Testis (tissue), 2 donors: ENCODE measurements at regions not wholly inside any gene's neighbourhood (a gene's known extent, or its start where the extent isn't known, plus 50 kb on each side); places are given as distances from the start of the nearest gene placed in this dataset.

Experiments used
- POLR2A ChIP-seq: fragments of 450-650 bp; IDR thresholded peaks from one replicate; pipeline ENCODE4 v1.6.1; 2017; ENCODE audit warnings: antibody characterized with exemption, mild to moderate bottlenecking, moderate library complexity
- TF ChIP-seq, protein P1 (sequence below), 3 experiments: fragments of 450-650 bp in 2 of 3; fragments of 200-600 bp in 1 of 3; sonication (generic) in 1 of 3; IDR thresholded peaks; one replicate each; pipeline ENCODE4 v1.5.1; 2016 to 2019; ENCODE audit warnings: antibody characterized with exemption in 3 of 3, mild to moderate bottlenecking in 2 of 3, moderate library complexity in 1 of 3

DNA sequence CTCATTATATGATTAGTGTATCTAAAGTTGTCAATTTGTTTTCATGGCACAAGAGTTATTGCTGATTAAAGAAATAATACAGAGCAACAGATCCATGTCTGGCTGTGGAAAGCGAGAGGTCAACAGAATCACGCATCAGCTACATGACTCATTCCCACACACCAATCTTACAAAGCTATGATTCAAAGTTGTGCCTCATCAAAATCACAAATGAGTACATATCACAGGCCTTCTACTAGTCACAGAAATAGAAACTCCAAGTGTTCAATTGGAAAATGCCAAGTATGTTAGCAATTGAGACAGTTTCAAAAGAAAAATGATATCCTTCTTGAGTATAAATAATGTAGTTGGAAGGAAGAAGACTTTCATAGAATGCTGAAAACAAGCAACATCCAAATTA, 57.8 kb upstream of the NKAIN2 start:
- TF ChIP-seq POLR2A = no peak
- TF ChIP-seq, protein P1, sequence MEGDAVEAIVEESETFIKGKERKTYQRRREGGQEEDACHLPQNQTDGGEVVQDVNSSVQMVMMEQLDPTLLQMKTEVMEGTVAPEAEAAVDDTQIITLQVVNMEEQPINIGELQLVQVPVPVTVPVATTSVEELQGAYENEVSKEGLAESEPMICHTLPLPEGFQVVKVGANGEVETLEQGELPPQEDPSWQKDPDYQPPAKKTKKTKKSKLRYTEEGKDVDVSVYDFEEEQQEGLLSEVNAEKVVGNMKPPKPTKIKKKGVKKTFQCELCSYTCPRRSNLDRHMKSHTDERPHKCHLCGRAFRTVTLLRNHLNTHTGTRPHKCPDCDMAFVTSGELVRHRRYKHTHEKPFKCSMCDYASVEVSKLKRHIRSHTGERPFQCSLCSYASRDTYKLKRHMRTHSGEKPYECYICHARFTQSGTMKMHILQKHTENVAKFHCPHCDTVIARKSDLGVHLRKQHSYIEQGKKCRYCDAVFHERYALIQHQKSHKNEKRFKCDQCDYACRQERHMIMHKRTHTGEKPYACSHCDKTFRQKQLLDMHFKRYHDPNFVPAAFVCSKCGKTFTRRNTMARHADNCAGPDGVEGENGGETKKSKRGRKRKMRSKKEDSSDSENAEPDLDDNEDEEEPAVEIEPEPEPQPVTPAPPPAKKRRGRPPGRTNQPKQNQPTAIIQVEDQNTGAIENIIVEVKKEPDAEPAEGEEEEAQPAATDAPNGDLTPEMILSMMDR (IDR thresholded peaks at IDR 0.05) = no peak
